ENCODE measurements at regions not wholly inside any gene's neighbourhood (a gene's known extent, or its start where the extent isn't known, plus 50 kb on each side); places are given as distances from the start of the nearest gene placed in this dataset.
"Not testable (repeated sequence)": the region's sequence is repeated elsewhere in the genome, so short reads cannot be mapped to it uniquely, and the experiment has no call there.

GRCh38 chr3:163362151-163362550 is 1716.1 kb downstream of the SI start:
- no peaks in the 10 kb centered on the region for H3K36me3 ChIP-seq (ENCODE audit: insufficient read depth, low read length)
- H3K4me3 ChIP-seq (ENCODE audit: low read depth, low read length, poor library complexity, severe bottlenecking): no peak overlapping the region
- no peaks in the 10 kb centered on the region for H4K20me1 ChIP-seq (ENCODE audit: insufficient read depth, low read length)
- no peak overlapping the region for H3K9ac ChIP-seq (ENCODE audit: low read length)
- H2AFZ ChIP-seq (ENCODE audit: low read length): no peak overlapping the region
- H3K79me2 ChIP-seq (ENCODE audit: insufficient read depth, low read length): no peaks in the 10 kb centered on the region
- TF ChIP-seq CTCF (IDR thresholded peaks at IDR 0.05; ENCODE audit: low read length) (no peak), EZH2 (IDR thresholded peaks at IDR 0.05; ENCODE audit: borderline replicate concordance, low read length) (no peak)
- 0 out of 2 replicates have a peak, but pooled peaks cover 3% of the 10 kb centered on the region for H3K9me3 ChIP-seq (ENCODE audit: low read length)
- no peaks in the 10 kb centered on the region for H3K9me2 ChIP-seq (ENCODE audit: low read depth, low read length)
- no peaks in the 10 kb centered on the region for H3F3A ChIP-seq (ENCODE audit: insufficient read depth, low read length)
- no peak overlapping the region for H3K27ac ChIP-seq (ENCODE audit: low read depth, low read length, poor library complexity, severe bottlenecking)
- no peaks in the 10 kb centered on the region for H3K27me3 ChIP-seq (ENCODE audit: insufficient read depth, low read length)
- H3K4me2 ChIP-seq (ENCODE audit: low read length): no peak overlapping the region
- no peaks in the 10 kb centered on the region for H3K4me1 ChIP-seq (ENCODE audit: insufficient read depth, low read length, severe bottlenecking)

- H2AFZ ChIP-seq (ENCODE audit: low read length); H3K79me2 ChIP-seq (ENCODE audit: insufficient read depth, low read length); H3K4me2 ChIP-seq (ENCODE audit: low read length); H3K4me1 ChIP-seq (ENCODE audit: insufficient read depth, low read length, severe bottlenecking); H3K4me3 ChIP-seq (ENCODE audit: low read depth, low read length, poor library complexity, severe bottlenecking); H3K9ac ChIP-seq (ENCODE audit: low read length); H3K36me3 ChIP-seq (ENCODE audit: insufficient read depth, low read length); H3K9me2 ChIP-seq (ENCODE audit: low read depth, low read length); H4K20me1 ChIP-seq (ENCODE audit: insufficient read depth, low read length); H3K27me3 ChIP-seq (ENCODE audit: insufficient read depth, low read length); H3K27ac ChIP-seq (ENCODE audit: low read depth, low read length, poor library complexity, severe bottlenecking); H3K9me3 ChIP-seq (ENCODE audit: low read length); H3F3A ChIP-seq (ENCODE audit: insufficient read depth, low read length): not testable (repeated sequence)
Observed at GRCh38 chr3:163361357-163361878, 1716.9 kb downstream of the SI start.

GRCh38 chr3:163347944-163348343 is 1730.4 kb downstream of the SI start:
- Histone ChIP-seq H3K4me3 (ENCODE audit: low read depth, low read length, poor library complexity, severe bottlenecking) (no peak overlapping the region), H3K27ac (ENCODE audit: low read depth, low read length, poor library complexity, severe bottlenecking) (no peak overlapping the region), H4K20me1 (ENCODE audit: insufficient read depth, low read length) (no peaks in the 10 kb centered on the region), H3K4me2 (ENCODE audit: low read length) (no peak overlapping the region), H3K36me3 (ENCODE audit: insufficient read depth, low read length) (no peaks in the 10 kb centered on the region), H3K9me3 (ENCODE audit: low read length) (no peaks in the 10 kb centered on the region), H3F3A (ENCODE audit: insufficient read depth, low read length) (no peaks in the 10 kb centered on the region), H3K27me3 (ENCODE audit: insufficient read depth, low read length) (no peaks in the 10 kb centered on the region), H2AFZ (ENCODE audit: low read length) (no peak overlapping the region), H3K79me2 (ENCODE audit: insufficient read depth, low read length) (no peaks in the 10 kb centered on the region), H3K9ac (ENCODE audit: low read length) (no peak overlapping the region), H3K9me2 (ENCODE audit: low read depth, low read length) (no peaks in the 10 kb centered on the region), H3K4me1 (ENCODE audit: insufficient read depth, low read length, severe bottlenecking) (no peaks in the 10 kb centered on the region)
- TF ChIP-seq CTCF (IDR thresholded peaks at IDR 0.05; ENCODE audit: low read length): no peak
- TF ChIP-seq EZH2 (IDR thresholded peaks at IDR 0.05; ENCODE audit: borderline replicate concordance, low read length): no peak

- no peaks in the 10 kb centered on the region for H3K4me1 ChIP-seq (ENCODE audit: insufficient read depth, low read length, severe bottlenecking)
- peaks cover 7% of the 10 kb centered on the region for H3K9me3 ChIP-seq (ENCODE audit: low read length)
- H4K20me1 ChIP-seq (ENCODE audit: insufficient read depth, low read length): no peaks in the 10 kb centered on the region
- no peak overlapping the region for H3K4me2 ChIP-seq (ENCODE audit: low read length)
- H3F3A ChIP-seq (ENCODE audit: insufficient read depth, low read length): no peaks in the 10 kb centered on the region
- no peak overlapping the region for H3K9ac ChIP-seq (ENCODE audit: low read length)
- no peaks in the 10 kb centered on the region for H3K9me2 ChIP-seq (ENCODE audit: low read depth, low read length)
- H3K79me2 ChIP-seq (ENCODE audit: insufficient read depth, low read length): no peaks in the 10 kb centered on the region
- no peaks in the 10 kb centered on the region for H3K27me3 ChIP-seq (ENCODE audit: insufficient read depth, low read length)
- no peak overlapping the region for H2AFZ ChIP-seq (ENCODE audit: low read length)
- no peak overlapping the region for H3K27ac ChIP-seq (ENCODE audit: low read depth, low read length, poor library complexity, severe bottlenecking)
- TF ChIP-seq CTCF (IDR thresholded peaks at IDR 0.05; ENCODE audit: low read length) (no peak), EZH2 (IDR thresholded peaks at IDR 0.05; ENCODE audit: borderline replicate concordance, low read length) (no peak)
- H3K36me3 ChIP-seq (ENCODE audit: insufficient read depth, low read length): no peaks in the 10 kb centered on the region
- no peak overlapping the region for H3K4me3 ChIP-seq (ENCODE audit: low read depth, low read length, poor library complexity, severe bottlenecking)
Observed at GRCh38 chr3:163335429-163335828, 1742.9 kb downstream of the SI start.
